ENCODE measurements at regions not wholly inside any gene's neighbourhood (a gene's known extent, or its start where the extent isn't known, plus 50 kb on each side); places are given as distances from the start of the nearest gene placed in this dataset.

GRCh38 chr15:72932472-72932871 lies 119.8 kb upstream of the NEO1 start:
- Histone ChIP-seq H3F3A (ENCODE audit: insufficient read depth, low read depth) (no peaks in the 10 kb centered on the region), H3K9me3 (ENCODE audit: insufficient read depth, low read depth) (no peaks in the 10 kb centered on the region), H3K9me2 (ENCODE audit: insufficient read depth) (no peaks in the 10 kb centered on the region), H3K4me2 (no peak overlapping the region), H3K27me3 (ENCODE audit: insufficient read depth, low read depth) (peaks cover 64% of the 10 kb centered on the region), H3K4me3 (no peak overlapping the region), H4K20me1 (ENCODE audit: insufficient read depth) (peaks cover 3% of the 10 kb centered on the region; the same call in 1 of the 2 replicates), H2AFZ (no peak overlapping the region), H3K79me2 (ENCODE audit: low read depth) (no peaks in the 10 kb centered on the region), H3K27ac (no peak overlapping the region), H3K36me3 (ENCODE audit: low read depth) (no peaks in the 10 kb centered on the region), H3K4me1 (replicated peaks; ENCODE audit: insufficient read depth) (no peaks in the 10 kb centered on the region)
- no TSS peak for BruUV-seq (replicated peaks)
- POLR2A ChIA-PET (ENCODE audit: unreplicated experiment), result no interaction called here
- DNase-seq, result no peak
- intact Hi-C loops (cut with micrococcal nuclease; ENCODE audit: unreplicated experiment), result no loop called here
- TF ChIP-seq CTCF (conservative IDR thresholded peaks at IDR 0.05) (no peak), EZH2 (IDR thresholded peaks at IDR 0.05; ENCODE audit: low read depth) (no peak)
- CTCF ChIA-PET, result no interaction called here

GRCh38 chr15:72927451-72927850 lies 124.8 kb upstream of the NEO1 start:
- Histone ChIP-seq H4K20me1 (ENCODE audit: insufficient read depth) (no peaks in the 10 kb centered on the region), H3K9me3 (ENCODE audit: insufficient read depth, low read depth) (no peaks in the 10 kb centered on the region), H3K4me2 (no peak overlapping the region), H2AFZ (no peak overlapping the region), H3K79me2 (ENCODE audit: low read depth) (no peaks in the 10 kb centered on the region), H3K36me3 (ENCODE audit: low read depth) (no peaks in the 10 kb centered on the region), H3K27me3 (ENCODE audit: insufficient read depth, low read depth) (peaks cover 36% of the 10 kb centered on the region), H3K4me3 (no peak overlapping the region), H3K4me1 (replicated peaks; ENCODE audit: insufficient read depth) (no peaks in the 10 kb centered on the region), H3K27ac (no peak overlapping the region), H3F3A (ENCODE audit: insufficient read depth, low read depth) (no peaks in the 10 kb centered on the region), H3K9me2 (ENCODE audit: insufficient read depth) (no peaks in the 10 kb centered on the region)
- CTCF ChIA-PET, result no interaction called here
- TF ChIP-seq CTCF (conservative IDR thresholded peaks at IDR 0.05) (no peak), EZH2 (IDR thresholded peaks at IDR 0.05; ENCODE audit: low read depth) (no peak)
- POLR2A ChIA-PET (ENCODE audit: unreplicated experiment), result no interaction called here
- DNase-seq, result no peak
- BruUV-seq (replicated peaks), result no TSS peak
- intact Hi-C loops (cut with micrococcal nuclease; ENCODE audit: unreplicated experiment), result no loop called here

GRCh38 chr15:72925661-72926060 lies 126.6 kb upstream of the NEO1 start:
- Histone ChIP-seq H3K4me1 (replicated peaks; ENCODE audit: insufficient read depth) (no peaks in the 10 kb centered on the region), H3K27ac (no peak overlapping the region), H3K79me2 (ENCODE audit: low read depth) (no peaks in the 10 kb centered on the region), H3K27me3 (ENCODE audit: insufficient read depth, low read depth) (peaks cover 18% of the 10 kb centered on the region), H3K9me2 (ENCODE audit: insufficient read depth) (no peaks in the 10 kb centered on the region), H3K9me3 (ENCODE audit: insufficient read depth, low read depth) (no peaks in the 10 kb centered on the region), H3K4me3 (no peak overlapping the region), H3F3A (ENCODE audit: insufficient read depth, low read depth) (no peaks in the 10 kb centered on the region), H3K4me2 (no peak overlapping the region), H4K20me1 (ENCODE audit: insufficient read depth) (no peaks in the 10 kb centered on the region), H2AFZ (no peak overlapping the region), H3K36me3 (ENCODE audit: low read depth) (no peaks in the 10 kb centered on the region)
- POLR2A ChIA-PET (ENCODE audit: unreplicated experiment), result no interaction called here
- no TSS peak for BruUV-seq (replicated peaks)
- CTCF ChIA-PET, result no interaction called here
- TF ChIP-seq CTCF (conservative IDR thresholded peaks at IDR 0.05) (no peak), EZH2 (IDR thresholded peaks at IDR 0.05; ENCODE audit: low read depth) (no peak)
- DNase-seq, result no peak
- intact Hi-C loops (cut with micrococcal nuclease; ENCODE audit: unreplicated experiment), result no loop called here
